ENCODE measurements at regions not wholly inside any gene's neighbourhood (a gene's known extent, or its start where the extent isn't known, plus 50 kb on each side); places are given as distances from the start of the nearest gene placed in this dataset.

GRCh38 chr5:13566871-13567339 is 377.6 kb downstream of the DNAH5 start:
- DNase-seq: no peak

DNA sequence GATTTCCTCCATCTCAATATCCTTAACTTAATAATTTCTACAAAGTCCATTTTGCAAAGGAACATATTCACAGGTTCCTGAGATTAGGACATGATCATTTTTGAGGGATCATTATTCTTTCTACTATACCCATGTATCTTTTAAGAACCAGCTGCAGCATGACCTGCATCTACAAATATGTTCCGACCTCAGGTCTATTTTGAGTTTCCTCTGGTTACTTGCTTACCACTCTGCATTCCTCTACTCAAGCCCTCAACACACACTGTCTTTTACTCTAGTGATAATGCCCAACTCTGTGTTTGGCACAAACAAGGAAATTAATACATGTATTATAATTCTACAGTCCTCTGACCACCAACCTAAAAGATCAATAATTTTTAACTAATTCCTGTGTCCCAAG is 386.1 kb downstream of the DNAH5 start:
- no peak for DNase-seq

- DNase-seq: no peak
Observed at GRCh38 chr5:13553896-13554295, 390.6 kb downstream of the DNAH5 start.

- no peak for DNase-seq
Observed at GRCh38 chr5:13552361-13552760, 392.1 kb downstream of the DNAH5 start.

DNA sequence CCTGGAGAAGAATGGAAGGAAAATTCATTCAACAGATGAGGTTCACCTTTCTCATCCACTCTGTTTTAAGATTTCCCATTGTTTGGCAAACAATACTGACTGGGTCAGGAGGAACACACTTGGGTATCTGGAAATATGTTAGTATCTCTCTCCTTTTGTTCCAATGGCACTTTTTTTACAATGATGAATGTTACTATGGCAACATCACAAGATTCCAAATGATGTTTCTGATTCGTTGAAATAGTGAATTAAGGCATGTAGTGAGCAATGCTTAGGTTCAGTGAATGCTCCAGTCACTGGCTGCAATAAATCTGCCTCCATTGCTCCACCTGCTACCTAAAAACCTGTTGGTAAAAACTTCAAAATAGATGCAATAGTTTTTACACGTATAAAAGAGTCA is 392.8 kb downstream of the DNAH5 start:
- no peak for DNase-seq

DNA sequence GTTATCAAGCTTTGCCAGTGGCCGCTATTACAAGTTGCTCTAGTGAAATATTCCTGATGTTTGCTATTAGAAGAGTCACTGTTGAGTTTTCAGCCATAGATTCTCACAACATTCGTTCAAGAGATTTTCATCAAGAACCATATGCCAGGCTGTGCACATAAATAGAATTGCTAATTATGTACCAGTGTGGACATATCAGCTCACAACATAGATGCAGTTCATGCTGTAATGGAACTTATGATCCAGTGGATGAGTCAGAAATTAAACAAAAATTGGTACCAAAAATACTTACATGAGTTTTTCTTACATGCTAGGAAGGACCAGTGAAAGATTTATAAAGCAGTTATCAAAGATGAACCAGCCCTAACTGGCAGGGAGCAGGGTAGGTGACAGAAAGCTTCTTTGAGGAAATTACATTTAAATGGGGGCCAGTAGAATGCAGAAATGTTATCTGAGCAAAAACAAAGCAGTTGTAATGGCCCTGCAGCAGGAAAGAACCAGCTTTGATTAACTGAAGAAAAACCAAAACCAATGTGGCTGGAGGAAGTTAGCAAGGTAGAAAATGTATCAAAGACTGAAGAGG is 404.2 kb downstream of the DNAH5 start:
- DNase-seq: no peak

- no peak for DNase-seq
Observed at GRCh38 chr5:13536933-13537332, 407.6 kb downstream of the DNAH5 start.

- DNase-seq: no peak
Observed at GRCh38 chr5:13533833-13534232, 410.7 kb downstream of the DNAH5 start.

DNA sequence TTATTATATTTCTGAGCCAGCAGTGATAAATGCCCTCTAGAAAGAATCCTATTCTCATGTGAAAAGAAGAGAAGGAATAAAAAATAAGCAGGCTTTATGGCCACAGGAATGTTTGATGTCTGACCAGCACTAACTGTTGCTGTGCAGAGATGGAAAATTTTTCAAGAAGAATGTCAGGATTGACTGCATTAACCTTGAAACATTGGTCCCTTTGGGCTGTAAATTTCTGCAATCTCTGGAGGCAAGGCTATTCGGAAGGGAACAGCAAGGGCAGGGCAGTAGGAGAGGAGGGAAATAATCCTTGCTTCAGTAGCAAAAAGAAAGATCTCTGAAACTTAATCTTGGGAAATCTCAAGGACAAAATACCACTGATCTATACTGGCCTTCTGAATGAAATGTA is 415.2 kb downstream of the DNAH5 start:
- DNase-seq: no peak

DNA sequence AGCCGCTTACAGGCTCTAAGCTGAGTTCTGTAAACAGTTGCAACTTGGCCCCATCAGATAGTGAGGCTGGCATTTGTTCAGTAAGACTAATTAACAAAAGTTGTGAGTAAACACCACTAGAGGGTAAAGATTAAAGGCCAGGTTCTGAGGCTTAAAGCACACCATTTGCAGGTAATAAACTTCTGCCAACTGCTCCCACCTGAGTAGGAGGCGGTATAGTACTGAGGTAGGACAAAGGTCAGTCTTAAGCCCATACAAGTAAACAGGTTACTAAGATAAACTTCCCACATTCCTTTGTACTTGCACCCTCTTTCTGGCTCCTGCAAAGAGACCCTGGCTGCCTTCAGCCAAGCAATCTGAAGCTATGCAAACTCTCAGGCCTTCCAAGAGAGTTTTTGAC is 419.6 kb downstream of the DNAH5 start:
- DNase-seq: no peak

GRCh38 chr5:13519131-13519530 is 425.4 kb downstream of the DNAH5 start:
- DNase-seq: no peak

DNA sequence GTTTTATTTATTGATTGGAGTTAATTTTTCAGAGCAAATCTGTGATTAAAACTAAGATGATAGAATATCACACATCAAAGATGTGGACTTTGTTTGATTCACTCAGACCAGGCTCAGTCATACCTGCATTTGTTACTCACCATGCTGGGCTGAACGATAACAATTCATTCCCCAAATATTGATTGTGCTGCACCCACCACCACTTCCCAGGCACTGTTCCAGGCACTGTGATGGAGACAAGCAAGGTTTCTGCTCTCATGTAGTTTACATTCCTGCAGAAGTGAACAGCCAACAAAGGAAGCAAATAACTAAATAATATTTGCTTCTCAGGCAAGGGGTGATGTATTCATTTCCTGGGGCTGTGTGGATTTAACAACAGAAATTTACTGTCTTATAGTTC is 428.3 kb downstream of the DNAH5 start:
- DNase-seq: no peak

GRCh38 chr5:13511442-13511841 is 433.0 kb downstream of the DNAH5 start:
- no peak for DNase-seq

- no peak for DNase-seq
Observed at GRCh38 chr5:13510616-13511015, 433.9 kb downstream of the DNAH5 start.

DNA sequence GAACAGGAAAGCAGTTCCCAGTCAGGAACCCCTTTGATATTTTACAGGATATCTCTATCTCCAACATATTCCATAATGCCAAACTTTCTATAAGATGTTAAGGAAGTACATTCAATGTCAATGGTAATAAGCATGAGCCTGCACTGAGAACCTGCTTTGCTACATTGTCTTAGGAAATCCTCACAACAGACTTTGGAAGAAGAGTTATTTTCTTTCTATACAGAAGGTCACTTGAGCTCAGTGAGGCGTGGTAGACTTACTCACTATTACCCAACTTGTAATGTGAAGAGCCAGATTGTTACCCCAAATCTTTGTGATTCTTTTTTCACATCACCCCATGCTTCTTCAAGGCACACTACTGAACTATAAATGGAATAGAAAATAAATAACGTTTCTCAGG is 435.9 kb downstream of the DNAH5 start:
- no peak for DNase-seq

GRCh38 chr5:13505326-13505725 is 439.2 kb downstream of the DNAH5 start:
- DNase-seq: no peak

GRCh38 chr5:13503017-13503416 is 441.5 kb downstream of the DNAH5 start:
- no peak for DNase-seq

DNA sequence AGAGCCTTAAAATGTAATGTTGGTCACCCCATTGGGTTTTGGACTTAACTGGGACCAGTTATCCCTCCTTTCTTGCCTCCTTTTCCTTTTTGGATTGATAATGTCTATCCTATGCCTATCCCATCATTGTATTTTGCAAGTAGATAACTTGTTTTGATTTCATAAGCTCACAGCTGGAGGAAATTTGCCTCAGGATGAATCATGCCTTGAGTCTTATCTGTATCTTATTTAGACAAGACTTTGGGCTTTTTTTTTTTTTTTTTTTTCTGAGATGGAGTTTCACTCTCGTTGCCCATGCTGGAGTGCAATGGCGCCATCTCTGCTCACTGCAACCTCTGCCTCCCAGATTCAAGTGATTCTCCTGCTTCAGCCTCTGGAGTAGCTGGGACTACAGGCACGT is 443.3 kb downstream of the DNAH5 start:
- DNase-seq: no peak

DNA sequence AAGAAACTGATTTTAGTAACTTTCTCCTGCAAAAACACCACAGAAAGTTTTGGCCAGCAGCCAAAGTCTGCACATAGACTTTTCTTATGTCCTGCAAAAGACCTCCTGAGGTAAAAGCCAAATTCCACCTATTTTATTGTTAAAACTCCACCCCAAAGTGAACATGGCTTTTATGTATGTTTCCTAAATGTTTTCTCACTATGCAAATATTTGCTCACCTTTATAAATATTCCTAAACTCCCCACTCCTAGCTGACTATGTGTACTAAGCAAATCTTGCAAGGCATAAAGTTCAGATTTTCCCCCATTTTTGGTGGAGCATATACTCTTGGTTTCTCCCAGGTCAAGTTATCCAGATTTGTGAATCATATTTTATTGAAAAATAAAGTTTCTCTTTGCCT is 446.2 kb downstream of the DNAH5 start:
- no peak for DNase-seq

- no peak for DNase-seq
Observed at GRCh38 chr5:13488254-13488931, 456.1 kb downstream of the DNAH5 start.

GRCh38 chr5:13480834-13481233 is 463.7 kb downstream of the DNAH5 start:
- no peak for DNase-seq

- DNase-seq: no peak
Observed at GRCh38 chr5:13478831-13479465, 465.5 kb downstream of the DNAH5 start.

DNA sequence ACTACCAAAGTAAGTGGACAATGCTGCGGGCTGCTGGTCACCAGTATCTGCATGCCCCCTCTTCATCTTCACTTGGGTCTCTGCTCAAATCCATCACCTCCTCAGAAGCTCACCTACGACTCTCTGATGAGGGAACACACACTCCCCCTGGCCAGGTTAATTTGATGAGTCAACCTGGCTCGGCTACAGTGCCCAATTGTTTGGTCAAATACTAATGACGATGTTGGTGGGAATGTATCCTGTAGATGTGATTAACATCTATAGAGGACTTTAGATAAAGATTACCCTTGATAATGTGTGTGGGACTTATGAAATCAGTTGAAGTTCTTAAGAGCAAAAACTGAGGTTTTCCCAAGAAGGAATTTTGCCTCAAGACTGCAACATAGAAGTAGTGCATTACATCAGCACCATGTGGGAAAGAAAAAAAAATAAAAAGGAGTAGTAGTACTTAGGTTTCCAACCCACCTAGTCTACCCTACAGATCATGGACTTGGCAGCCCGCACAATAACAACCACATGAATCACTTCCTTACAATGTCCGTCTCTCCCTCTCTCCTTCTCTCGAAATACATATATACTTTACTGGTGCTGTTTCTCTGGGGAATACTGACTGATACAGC is 467.3 kb downstream of the DNAH5 start:
- DNase-seq: no peak

DNA sequence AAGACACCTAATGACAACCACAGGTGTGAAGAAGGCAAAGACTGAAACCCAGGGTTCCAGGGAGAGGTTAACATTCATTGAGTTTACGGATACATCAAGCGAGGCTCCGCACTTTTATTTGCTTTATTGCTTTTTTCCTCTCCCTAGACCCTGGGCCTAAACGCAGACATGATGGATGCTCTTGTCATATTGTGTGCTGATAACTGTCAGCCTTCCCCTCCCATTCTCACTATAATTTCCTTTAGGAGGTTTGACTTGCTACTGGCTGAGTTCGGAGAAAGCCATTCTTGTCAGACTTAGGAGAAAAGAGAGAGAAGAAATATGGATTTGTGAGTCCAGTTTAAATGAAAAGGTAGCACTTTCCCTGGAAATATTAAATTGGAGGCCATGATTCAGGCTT is 471.6 kb downstream of the DNAH5 start:
- no peak for DNase-seq

All from NCI-H2171 (cell line).